ENCODE measurements at regions not wholly inside any gene's neighbourhood (a gene's known extent, or its start where the extent isn't known, plus 50 kb on each side); places are given as distances from the start of the nearest gene placed in this dataset.

DNA sequence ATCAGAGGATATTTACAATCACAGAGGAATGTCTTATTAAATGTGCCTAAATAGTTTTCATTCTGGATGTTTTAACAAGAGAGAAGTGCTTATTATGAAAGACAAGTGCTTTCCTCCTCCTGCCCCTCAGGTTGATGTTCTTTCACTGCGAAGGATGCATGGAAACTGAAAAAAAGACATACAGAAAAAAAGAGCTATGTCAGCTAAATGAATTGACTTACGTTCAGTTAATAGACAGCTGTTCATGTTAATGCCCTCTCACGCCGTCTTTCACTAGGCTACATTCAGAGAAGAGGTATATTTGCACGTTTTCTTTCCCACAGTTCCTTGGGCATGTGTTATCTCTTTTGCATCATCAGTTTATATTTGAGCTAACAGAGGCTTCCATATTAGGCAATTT is 821.8 kb upstream of the PCDH9 start:
- H3K9me3 ChIP-seq (ENCODE audit: control insufficient read depth in 1 of 2, low read length in 2 of 2): no peaks in the 10 kb centered on the region
- no peaks in the 10 kb centered on the region for H3K36me3 ChIP-seq (ENCODE audit: control insufficient read depth in 1 of 2, insufficient read depth in 2 of 2, low read length in 2 of 2)
- no peaks in the 10 kb centered on the region for H3K4me1 ChIP-seq (ENCODE audit: control insufficient read depth in 1 of 2, insufficient read depth in 2 of 2, low read length in 2 of 2)
- H3K4me3 ChIP-seq (ENCODE audit: low read depth in 1 of 2, low read length in 2 of 2): no peak overlapping the region
- H3K27me3 ChIP-seq (ENCODE audit: low read depth, low read length): no peaks in the 10 kb centered on the region
- H3K27ac ChIP-seq (ENCODE audit: low read length): no peak overlapping the region

DNA sequence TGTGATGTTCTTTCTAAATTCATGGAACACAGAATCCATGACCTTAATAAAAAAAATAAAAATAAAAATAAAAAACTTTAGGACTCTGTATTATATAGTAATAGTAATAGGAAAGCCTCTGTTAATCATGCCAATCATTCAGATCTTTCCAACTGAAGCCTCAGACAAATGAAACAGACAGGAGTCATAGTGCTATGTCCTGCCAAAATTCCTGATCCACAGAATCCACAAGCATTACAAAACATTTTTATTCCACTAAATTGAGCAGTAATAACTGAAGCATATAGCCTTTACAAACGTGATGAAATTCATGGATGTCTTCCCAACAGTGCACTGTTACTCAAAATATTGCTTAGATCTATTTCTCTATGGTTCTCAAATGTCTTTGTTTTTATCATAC is 820.6 kb upstream of the PCDH9 start:
- no peaks in the 10 kb centered on the region for H3K36me3 ChIP-seq (ENCODE audit: control insufficient read depth in 1 of 2, insufficient read depth in 2 of 2, low read length in 2 of 2)
- no peak overlapping the region for H3K4me3 ChIP-seq (ENCODE audit: low read depth in 1 of 2, low read length in 2 of 2)
- no peak overlapping the region for H3K27ac ChIP-seq (ENCODE audit: low read length)
- H3K4me1 ChIP-seq (ENCODE audit: control insufficient read depth in 1 of 2, insufficient read depth in 2 of 2, low read length in 2 of 2): no peaks in the 10 kb centered on the region
- H3K9me3 ChIP-seq (ENCODE audit: control insufficient read depth in 1 of 2, low read length in 2 of 2): no peaks in the 10 kb centered on the region
- no peaks in the 10 kb centered on the region for H3K27me3 ChIP-seq (ENCODE audit: low read depth, low read length)

DNA sequence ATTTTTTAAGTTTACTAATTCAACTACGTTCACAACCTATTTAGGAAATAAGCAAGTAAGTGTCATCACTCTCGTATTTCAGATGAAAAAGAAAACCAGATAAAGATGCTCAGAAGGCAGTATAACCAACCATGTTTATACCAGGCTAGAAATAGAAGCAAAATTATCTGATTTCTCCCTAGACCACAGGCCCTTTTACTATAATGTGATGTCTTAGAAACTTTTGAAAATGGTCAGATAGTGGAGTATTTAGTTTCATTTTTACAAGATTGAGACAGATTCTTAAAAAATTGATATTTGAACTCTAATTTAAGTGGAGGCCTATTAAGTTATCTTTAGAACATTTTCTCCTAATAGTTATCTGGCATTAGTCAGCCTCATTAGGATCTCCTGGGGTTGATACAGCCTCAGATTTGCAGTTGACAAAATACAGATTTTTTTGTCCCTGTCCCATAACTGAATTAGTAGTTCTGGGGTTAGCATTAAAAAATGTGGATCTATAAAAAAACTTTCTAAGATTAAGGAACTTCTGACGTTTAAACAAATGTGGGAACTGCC is 818.7 kb upstream of the PCDH9 start:
- H3K4me3 ChIP-seq (ENCODE audit: low read depth in 1 of 2, low read length in 2 of 2): no peak overlapping the region
- H3K27ac ChIP-seq (ENCODE audit: low read length): no peak overlapping the region
- no peaks in the 10 kb centered on the region for H3K9me3 ChIP-seq (ENCODE audit: control insufficient read depth in 1 of 2, low read length in 2 of 2)
- no peaks in the 10 kb centered on the region for H3K36me3 ChIP-seq (ENCODE audit: control insufficient read depth in 1 of 2, insufficient read depth in 2 of 2, low read length in 2 of 2)
- no peaks in the 10 kb centered on the region for H3K27me3 ChIP-seq (ENCODE audit: low read depth, low read length)
- H3K4me1 ChIP-seq (ENCODE audit: control insufficient read depth in 1 of 2, insufficient read depth in 2 of 2, low read length in 2 of 2): no peaks in the 10 kb centered on the region

DNA sequence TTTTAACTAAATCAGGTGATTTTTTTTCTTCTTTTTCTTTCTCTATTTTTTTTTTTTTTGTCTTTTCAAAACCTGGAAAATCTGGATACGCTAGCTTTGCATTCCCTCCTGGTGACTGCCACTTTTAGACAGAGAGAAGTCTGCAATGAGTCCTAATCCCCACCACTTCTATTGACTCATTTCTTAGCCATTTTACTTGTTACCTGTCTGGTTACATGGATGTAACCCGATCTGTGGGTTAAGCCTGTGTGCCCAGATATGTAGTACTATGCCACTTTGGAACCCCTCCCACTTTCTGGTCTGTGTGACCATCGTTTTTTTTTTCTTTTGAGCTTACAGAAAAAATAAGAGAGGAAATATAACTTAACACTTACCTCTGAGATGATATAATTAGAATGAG is 817.8 kb upstream of the PCDH9 start:
- Histone ChIP-seq H3K27me3 (ENCODE audit: low read depth, low read length) (no peaks in the 10 kb centered on the region), H3K36me3 (ENCODE audit: control insufficient read depth in 1 of 2, insufficient read depth in 2 of 2, low read length in 2 of 2) (no peaks in the 10 kb centered on the region), H3K9me3 (ENCODE audit: control insufficient read depth in 1 of 2, low read length in 2 of 2) (no peaks in the 10 kb centered on the region), H3K4me1 (ENCODE audit: control insufficient read depth in 1 of 2, insufficient read depth in 2 of 2, low read length in 2 of 2) (no peaks in the 10 kb centered on the region), H3K27ac (ENCODE audit: low read length) (no peak overlapping the region), H3K4me3 (ENCODE audit: low read depth in 1 of 2, low read length in 2 of 2) (no peak overlapping the region)

DNA sequence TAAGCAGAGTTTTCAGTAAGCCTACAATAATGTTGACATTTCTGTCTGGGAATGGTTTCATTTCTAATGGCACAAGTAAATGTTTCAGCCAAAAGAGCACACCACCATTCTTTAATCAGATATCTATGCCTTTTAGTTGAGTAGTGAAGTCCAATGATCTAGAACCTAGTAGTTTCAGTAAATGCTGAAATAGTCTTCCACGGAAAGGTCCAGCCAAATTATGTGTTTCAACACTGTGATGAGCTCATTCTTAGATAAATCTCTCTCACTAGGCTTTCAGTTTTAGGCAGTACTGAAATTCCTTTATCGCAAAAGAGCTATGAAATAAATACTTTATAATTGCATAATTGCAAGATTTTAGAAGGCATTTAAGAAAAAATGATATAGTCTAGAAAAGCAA is 816.8 kb upstream of the PCDH9 start:
- Histone ChIP-seq H3K4me3 (ENCODE audit: low read depth in 1 of 2, low read length in 2 of 2) (no peak overlapping the region), H3K27ac (ENCODE audit: low read length) (no peak overlapping the region), H3K4me1 (ENCODE audit: control insufficient read depth in 1 of 2, insufficient read depth in 2 of 2, low read length in 2 of 2) (no peaks in the 10 kb centered on the region)

DNA sequence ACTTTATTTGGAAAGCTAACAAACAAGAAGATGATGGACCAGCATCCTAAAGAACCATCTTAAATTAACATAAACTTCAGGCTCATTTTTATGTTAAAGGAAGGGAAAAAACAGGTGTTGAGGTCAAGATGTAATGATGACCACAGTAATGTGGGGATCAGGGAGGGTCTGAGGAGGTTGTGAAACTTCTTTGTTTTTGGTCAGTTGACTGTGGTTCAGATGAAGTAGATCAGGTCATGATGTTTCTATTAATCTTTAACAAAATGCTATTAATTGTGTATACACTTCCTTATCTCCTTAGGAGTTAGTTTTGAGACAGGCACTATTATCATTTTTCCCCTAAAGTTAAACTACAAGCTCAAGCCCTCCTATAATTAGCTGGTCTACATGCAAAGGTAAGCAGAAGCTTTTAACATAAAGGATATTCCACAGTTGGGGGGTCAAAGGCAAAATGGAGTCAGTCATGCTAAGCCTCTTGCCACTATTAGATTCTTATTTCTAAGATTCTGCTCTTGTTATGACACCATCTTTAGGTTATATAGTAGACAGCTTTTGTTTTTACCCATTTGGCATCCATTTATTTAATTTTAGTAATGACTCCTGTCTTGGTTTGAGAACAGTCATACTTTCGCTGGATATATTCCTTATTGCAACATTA is 800.1 kb upstream of the PCDH9 start:
- Histone ChIP-seq H3K4me1 (ENCODE audit: control insufficient read depth in 1 of 2, insufficient read depth in 2 of 2, low read length in 2 of 2) (no peaks in the 10 kb centered on the region), H3K4me3 (ENCODE audit: low read depth in 1 of 2, low read length in 2 of 2) (no peak overlapping the region), H3K9me3 (ENCODE audit: control insufficient read depth in 1 of 2, low read length in 2 of 2) (no peaks in the 10 kb centered on the region), H3K27me3 (ENCODE audit: low read depth, low read length) (no peaks in the 10 kb centered on the region), H3K27ac (ENCODE audit: low read length) (no peak overlapping the region), H3K36me3 (ENCODE audit: control insufficient read depth in 1 of 2, insufficient read depth in 2 of 2, low read length in 2 of 2) (no peaks in the 10 kb centered on the region)

More for the DNA sequence above, 816.8 kb upstream of the PCDH9 start:
- Histone ChIP-seq H3K27me3 (ENCODE audit: low read depth, low read length) (no peaks in the 10 kb centered on the region), H3K9me3 (ENCODE audit: control insufficient read depth in 1 of 2, low read length in 2 of 2) (no peaks in the 10 kb centered on the region), H3K36me3 (ENCODE audit: control insufficient read depth in 1 of 2, insufficient read depth in 2 of 2, low read length in 2 of 2) (no peaks in the 10 kb centered on the region)

DNA sequence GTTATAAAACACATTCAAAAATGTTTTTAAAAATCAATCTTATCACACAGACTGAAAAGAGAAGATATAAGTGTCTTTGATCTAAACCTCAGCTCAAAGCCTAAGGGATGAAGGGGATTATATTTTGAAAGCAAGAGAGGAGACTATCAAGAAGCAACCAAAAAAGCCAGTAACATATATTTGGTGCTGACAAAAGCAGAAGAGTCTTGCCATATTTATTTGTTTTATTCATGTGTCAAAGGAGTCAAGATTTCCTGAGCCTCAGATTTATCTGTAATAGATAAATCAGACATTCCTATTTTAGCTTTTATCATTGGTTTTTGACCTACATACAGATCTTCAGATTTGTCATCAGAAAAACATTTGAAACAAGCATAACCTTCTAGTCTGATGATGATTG is 798.6 kb upstream of the PCDH9 start:
- Histone ChIP-seq H3K27ac (ENCODE audit: low read length) (no peak overlapping the region), H3K9me3 (ENCODE audit: control insufficient read depth in 1 of 2, low read length in 2 of 2) (no peaks in the 10 kb centered on the region), H3K4me1 (ENCODE audit: control insufficient read depth in 1 of 2, insufficient read depth in 2 of 2, low read length in 2 of 2) (no peaks in the 10 kb centered on the region), H3K27me3 (ENCODE audit: low read depth, low read length) (no peaks in the 10 kb centered on the region), H3K4me3 (ENCODE audit: low read depth in 1 of 2, low read length in 2 of 2) (no peak overlapping the region), H3K36me3 (ENCODE audit: control insufficient read depth in 1 of 2, insufficient read depth in 2 of 2, low read length in 2 of 2) (no peaks in the 10 kb centered on the region)

DNA sequence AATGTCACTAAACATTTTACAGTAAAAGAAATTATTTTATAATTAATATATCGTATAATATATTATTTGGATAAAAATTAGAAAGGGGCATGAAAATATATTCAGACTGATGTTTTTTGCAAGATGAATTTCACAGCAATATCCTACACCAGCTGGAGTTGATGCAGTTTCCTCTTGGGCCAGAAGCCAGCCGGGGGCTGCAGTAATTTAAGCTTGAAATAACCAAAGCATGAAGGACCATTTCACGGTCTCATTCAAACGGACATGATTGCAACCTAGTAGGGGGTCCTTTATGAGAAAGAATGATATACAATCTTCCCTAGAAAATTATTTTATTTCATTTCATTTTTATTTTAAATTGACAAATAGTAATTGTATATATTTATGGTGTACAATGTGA is 797.2 kb upstream of the PCDH9 start:
- Histone ChIP-seq H3K36me3 (ENCODE audit: control insufficient read depth in 1 of 2, insufficient read depth in 2 of 2, low read length in 2 of 2) (no peaks in the 10 kb centered on the region), H3K9me3 (ENCODE audit: control insufficient read depth in 1 of 2, low read length in 2 of 2) (no peaks in the 10 kb centered on the region), H3K4me1 (ENCODE audit: control insufficient read depth in 1 of 2, insufficient read depth in 2 of 2, low read length in 2 of 2) (no peaks in the 10 kb centered on the region), H3K27ac (ENCODE audit: low read length) (no peak overlapping the region), H3K4me3 (ENCODE audit: low read depth in 1 of 2, low read length in 2 of 2) (no peak overlapping the region), H3K27me3 (ENCODE audit: low read depth, low read length) (no peaks in the 10 kb centered on the region)

DNA sequence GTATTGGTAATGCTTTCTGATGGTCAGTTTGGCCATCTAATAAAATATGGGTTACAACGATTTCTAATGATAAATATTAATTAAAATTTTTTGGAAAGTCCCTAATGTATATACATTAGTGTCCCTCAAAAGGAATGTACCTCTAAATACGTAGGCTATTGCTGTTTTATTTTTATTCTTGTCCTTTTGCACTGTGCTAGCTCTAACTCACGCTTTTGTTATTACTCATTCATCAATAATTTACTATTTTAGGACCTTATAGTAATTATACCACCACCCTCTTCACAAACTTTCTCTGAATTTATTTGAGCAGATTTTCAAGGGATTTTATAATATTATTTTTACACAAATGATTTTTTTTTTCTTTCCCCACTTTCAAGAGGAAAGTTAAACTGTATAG is 795.9 kb upstream of the PCDH9 start:
- H3K36me3 ChIP-seq (ENCODE audit: control insufficient read depth in 1 of 2, insufficient read depth in 2 of 2, low read length in 2 of 2): no peaks in the 10 kb centered on the region
- H3K27ac ChIP-seq (ENCODE audit: low read length): no peak overlapping the region
- no peaks in the 10 kb centered on the region for H3K4me1 ChIP-seq (ENCODE audit: control insufficient read depth in 1 of 2, insufficient read depth in 2 of 2, low read length in 2 of 2)
- H3K9me3 ChIP-seq (ENCODE audit: control insufficient read depth in 1 of 2, low read length in 2 of 2): peaks cover 0 to 6% of the 10 kb centered on the region in 2 donors
- H3K27me3 ChIP-seq (ENCODE audit: low read depth, low read length): no peaks in the 10 kb centered on the region
- no peak overlapping the region for H3K4me3 ChIP-seq (ENCODE audit: low read depth in 1 of 2, low read length in 2 of 2)

DNA sequence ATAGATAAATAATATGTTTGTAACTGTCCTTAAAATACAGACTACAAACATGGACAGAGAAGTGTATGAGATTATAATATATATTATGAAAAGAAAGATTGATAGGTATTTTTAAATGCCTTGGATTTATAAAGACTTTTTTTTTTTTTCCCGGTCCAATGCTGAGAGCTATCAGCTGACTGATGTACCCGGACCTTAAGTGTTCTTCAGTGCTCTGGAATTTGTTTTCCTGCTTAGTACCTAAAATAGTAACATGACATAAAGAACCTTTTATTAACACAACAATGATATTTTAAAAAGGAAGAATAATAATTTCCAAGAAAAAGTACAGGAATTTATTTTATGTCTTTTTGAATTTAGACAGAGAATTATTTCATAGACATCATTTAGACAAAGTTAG is 795.5 kb upstream of the PCDH9 start:
- Histone ChIP-seq H3K27me3 (ENCODE audit: low read depth, low read length) (no peaks in the 10 kb centered on the region), H3K4me3 (ENCODE audit: low read depth in 1 of 2, low read length in 2 of 2) (no peak overlapping the region), H3K27ac (ENCODE audit: low read length) (no peak overlapping the region)

DNA sequence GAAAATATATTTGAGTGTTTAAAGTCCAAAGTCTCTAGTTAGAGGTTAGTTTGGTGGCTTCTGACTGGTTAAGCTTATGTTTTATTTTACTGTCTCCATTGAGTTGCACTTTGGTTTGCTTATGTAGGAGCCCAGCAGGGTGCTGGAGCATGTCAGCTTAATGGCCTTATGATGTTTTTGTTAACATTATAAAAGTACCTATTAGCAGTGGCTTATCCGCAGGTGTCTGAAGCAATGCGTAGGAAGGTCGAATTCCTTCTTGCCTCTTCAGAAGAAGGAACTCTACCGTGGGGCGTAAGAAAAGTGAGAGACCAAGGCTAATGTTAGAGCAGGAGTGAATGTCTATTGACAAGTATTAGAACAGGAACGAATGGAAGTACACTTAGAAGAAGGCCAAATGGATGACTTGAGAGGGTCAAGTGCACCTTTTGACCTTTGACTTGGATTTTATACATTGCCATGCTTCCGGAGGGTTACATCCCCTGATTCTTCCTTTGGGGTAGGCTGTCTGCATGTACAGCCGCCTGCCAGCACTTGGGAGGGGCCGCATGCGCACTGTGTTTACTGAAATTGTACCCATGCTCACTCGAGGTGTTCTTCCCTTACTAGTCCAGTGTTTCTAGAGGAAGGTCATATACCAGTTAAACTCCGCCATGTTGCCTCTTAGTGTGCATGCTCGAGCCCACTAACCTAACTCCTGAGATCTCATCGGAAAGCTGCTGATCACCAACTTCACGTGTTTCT is 793.9 kb upstream of the PCDH9 start:
- Histone ChIP-seq H3K9me3 (ENCODE audit: control insufficient read depth in 1 of 2, low read length in 2 of 2) (peaks cover 0 to 6% of the 10 kb centered on the region in 2 donors), H3K27ac (ENCODE audit: low read length) (no peak overlapping the region), H3K4me1 (ENCODE audit: control insufficient read depth in 1 of 2, insufficient read depth in 2 of 2, low read length in 2 of 2) (no peaks in the 10 kb centered on the region), H3K36me3 (ENCODE audit: control insufficient read depth in 1 of 2, insufficient read depth in 2 of 2, low read length in 2 of 2) (no peaks in the 10 kb centered on the region), H3K27me3 (ENCODE audit: low read depth, low read length) (no peaks in the 10 kb centered on the region), H3K4me3 (ENCODE audit: low read depth in 1 of 2, low read length in 2 of 2) (no peak overlapping the region)

More for the DNA sequence above, 795.5 kb upstream of the PCDH9 start:
- Histone ChIP-seq H3K36me3 (ENCODE audit: control insufficient read depth in 1 of 2, insufficient read depth in 2 of 2, low read length in 2 of 2) (no peaks in the 10 kb centered on the region), H3K4me1 (ENCODE audit: control insufficient read depth in 1 of 2, insufficient read depth in 2 of 2, low read length in 2 of 2) (no peaks in the 10 kb centered on the region), H3K9me3 (ENCODE audit: control insufficient read depth in 1 of 2, low read length in 2 of 2) (peaks cover 0 to 6% of the 10 kb centered on the region in 2 donors)

Data from muscle layer of duodenum (tissue), 2 donors.